Fibroblast of mammary gland (primary cell): ENCODE measurements at regions not wholly inside any gene's neighbourhood (a gene's known extent, or its start where the extent isn't known, plus 50 kb on each side); places are given as distances from the start of the nearest gene placed in this dataset.

Experiments
- DNase-seq: peaks from one replicate; pipeline ENCODE4 v3.0.0-alpha.2; 2010; ENCODE audit warnings: low read depth
- H3K4me3 ChIP-seq: 2 replicates; pipeline ENCODE4 v1.5.1; 2011; ENCODE audit warnings: low read depth, mild to moderate bottlenecking, low read length, moderate library complexity; ENCODE audit not compliant: control insufficient read depth
- TF ChIP-seq, protein P1 (sequence below): conservative IDR thresholded peaks from 2 replicates; pipeline ENCODE4 v1.5.1; 2011; ENCODE audit warnings: low read depth, low read length, inconsistent platforms; ENCODE audit not compliant: control insufficient read depth, insufficient read depth

GRCh38 chr11:28481616-28482480 is 373.7 kb downstream of the METTL15 start:
- TF ChIP-seq, protein P1, sequence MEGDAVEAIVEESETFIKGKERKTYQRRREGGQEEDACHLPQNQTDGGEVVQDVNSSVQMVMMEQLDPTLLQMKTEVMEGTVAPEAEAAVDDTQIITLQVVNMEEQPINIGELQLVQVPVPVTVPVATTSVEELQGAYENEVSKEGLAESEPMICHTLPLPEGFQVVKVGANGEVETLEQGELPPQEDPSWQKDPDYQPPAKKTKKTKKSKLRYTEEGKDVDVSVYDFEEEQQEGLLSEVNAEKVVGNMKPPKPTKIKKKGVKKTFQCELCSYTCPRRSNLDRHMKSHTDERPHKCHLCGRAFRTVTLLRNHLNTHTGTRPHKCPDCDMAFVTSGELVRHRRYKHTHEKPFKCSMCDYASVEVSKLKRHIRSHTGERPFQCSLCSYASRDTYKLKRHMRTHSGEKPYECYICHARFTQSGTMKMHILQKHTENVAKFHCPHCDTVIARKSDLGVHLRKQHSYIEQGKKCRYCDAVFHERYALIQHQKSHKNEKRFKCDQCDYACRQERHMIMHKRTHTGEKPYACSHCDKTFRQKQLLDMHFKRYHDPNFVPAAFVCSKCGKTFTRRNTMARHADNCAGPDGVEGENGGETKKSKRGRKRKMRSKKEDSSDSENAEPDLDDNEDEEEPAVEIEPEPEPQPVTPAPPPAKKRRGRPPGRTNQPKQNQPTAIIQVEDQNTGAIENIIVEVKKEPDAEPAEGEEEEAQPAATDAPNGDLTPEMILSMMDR: no peak
- H3K4me3 ChIP-seq: no peak overlapping the region
- DNase-seq: no peak

DNA sequence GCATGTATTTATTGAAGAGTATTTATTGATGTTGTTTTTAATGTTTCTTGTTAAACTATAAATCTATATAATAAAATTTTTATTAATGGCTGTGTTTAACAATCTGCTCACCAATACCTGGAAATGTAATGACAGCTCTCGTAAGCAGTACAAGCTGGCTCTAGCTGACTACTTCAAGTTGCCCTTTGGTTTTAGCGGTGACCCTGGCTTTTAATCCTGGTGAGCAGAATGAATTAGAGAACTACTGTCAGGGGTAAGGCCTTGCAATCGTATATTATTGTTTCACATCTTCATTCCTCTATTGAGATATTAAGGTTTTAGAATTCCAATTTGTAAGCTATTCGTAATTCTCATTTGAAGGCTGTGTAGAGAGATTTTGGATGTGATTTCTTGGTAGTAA is 372.2 kb downstream of the METTL15 start:
- TF ChIP-seq, protein P1: no peak
- no peak overlapping the region for H3K4me3 ChIP-seq
- no peak for DNase-seq

DNA sequence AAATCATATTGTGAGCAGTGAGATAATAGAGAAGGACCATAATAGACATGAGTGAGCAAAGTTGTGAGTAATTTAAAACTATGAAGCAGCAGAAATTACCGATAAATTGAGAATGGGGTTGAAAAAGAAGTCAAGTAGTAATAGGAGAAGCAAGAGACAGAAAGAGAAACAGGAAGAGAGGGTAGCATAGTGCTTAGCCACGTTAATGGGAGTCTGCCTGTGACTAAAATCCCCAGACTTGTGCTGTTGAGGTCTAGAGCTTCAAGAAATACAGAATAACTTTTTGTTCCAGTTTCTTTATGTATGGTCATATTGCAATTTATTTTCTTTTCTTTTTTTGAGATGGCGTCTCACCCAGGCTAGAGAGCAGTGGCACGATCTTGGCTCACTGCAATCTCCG is 368.7 kb downstream of the METTL15 start:
- DNase-seq: no peak
- TF ChIP-seq, protein P1: no peak
- H3K4me3 ChIP-seq: no peak overlapping the region

GRCh38 chr11:28476049-28476448 is 367.9 kb downstream of the METTL15 start:
- DNase-seq: no peak
- TF ChIP-seq, protein P1: no peak
- H3K4me3 ChIP-seq: no peak overlapping the region

DNA sequence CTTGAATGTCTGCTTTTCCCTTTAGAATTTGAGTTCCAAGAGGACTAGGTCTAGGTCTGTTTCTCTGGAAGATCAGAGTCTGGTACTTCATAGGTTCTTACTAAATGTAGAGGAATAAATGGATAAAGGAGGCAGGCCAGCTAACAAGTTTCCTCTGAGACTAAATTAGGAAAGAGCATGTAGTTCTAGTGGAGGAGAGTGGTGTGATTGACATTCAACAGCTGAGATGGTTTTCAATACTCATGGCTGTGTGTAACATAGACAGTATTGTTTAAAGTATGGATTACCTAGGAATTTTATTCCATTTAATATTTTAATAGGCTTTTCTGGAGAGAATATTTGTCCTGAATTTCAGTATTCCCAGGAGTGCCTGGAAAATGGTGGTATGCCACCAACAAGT is 364.7 kb downstream of the METTL15 start:
- DNase-seq: no peak
- TF ChIP-seq, protein P1: no peak
- H3K4me3 ChIP-seq: no peak overlapping the region

GRCh38 chr11:28471537-28471936 is 363.3 kb downstream of the METTL15 start:
- no peak overlapping the region for H3K4me3 ChIP-seq
- TF ChIP-seq, protein P1: no peak
- no peak for DNase-seq
